HG03039 (cell line): ENCODE measurements at regions not wholly inside any gene's neighbourhood (a gene's known extent, or its start where the extent isn't known, plus 50 kb on each side); places are given as distances from the start of the nearest gene placed in this dataset.
"Not testable (repeated sequence)": the region's sequence is repeated elsewhere in the genome, so short reads cannot be mapped to it uniquely, and the experiment has no call there.

Experiments
- ATAC-seq: cut with Tn5 transposase; IDR thresholded peaks from one replicate; pipeline ENCODE4 v1.9.1; 2021; ENCODE audit warnings: mild to moderate bottlenecking, moderate library complexity; ENCODE audit not compliant: unreplicated experiment

DNA sequence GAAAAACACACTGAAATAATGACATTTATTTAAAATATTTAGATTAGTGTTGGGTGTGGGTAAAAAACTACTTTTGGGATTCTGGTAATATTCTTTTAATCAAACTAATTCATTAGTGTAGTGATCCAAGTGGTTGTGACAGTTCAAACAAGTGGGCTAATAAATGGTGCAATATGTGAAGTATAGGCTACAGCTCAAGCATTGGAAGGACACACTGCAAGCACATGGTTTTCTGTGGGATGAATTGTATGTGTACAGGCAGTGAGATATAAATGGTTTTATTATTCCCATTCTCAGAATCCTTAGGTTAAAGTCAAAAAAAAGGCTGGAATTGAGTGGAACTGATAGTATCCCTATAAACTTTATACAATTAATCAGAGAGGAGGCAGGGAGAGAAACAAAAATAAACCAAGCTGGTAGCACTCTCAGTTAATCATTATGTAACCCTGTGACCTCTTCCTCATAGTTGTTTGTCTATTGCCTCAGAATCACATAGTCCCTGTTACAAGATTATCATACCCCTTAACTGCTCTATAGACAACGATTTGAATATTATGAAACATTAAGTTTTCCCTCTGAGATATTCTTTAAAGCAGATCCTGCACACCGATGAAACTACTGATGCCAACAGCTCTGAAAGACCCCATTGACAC lies 1755.4 kb upstream of the ACO1 start:
- no peak for ATAC-seq

DNA sequence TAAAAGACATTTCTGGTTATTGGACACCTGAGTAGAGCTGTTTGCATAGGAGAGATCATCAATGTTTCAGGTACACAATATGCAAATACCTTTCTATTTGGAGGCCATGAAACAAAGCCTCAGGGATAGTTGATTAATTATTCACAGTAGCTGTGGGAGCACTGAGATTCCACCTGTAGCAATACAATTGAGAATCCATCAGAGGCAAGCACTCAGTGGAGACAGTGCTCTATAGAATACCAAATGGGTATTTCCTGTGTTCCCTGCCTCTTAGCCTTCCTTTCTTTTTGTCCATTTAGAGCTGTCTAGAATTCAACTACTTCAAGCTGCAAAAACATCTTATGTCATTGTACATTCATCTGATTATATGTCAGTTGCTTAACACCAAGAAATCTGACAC lies 1754.0 kb upstream of the ACO1 start:
- no peak for ATAC-seq

DNA sequence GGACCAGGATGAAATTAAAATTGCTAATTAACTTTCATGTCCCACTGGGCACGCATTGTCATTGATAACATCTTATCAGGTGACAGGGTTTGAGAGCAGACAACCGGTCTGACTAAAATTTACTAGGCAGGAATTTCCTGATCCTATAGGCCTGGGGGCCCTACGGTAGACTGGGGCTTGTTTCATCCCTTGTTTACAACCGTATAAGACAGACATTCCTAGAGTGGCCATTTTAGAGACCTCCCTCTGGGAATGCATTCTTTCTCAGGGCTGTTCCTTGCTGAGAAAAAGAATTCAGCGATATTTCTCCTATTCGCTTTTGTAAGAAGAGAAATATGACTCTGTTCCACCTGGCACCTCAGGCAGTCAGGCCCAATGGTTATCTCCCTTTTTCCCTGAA lies 1737.8 kb upstream of the ACO1 start:
- ATAC-seq = not testable (repeated sequence)

DNA sequence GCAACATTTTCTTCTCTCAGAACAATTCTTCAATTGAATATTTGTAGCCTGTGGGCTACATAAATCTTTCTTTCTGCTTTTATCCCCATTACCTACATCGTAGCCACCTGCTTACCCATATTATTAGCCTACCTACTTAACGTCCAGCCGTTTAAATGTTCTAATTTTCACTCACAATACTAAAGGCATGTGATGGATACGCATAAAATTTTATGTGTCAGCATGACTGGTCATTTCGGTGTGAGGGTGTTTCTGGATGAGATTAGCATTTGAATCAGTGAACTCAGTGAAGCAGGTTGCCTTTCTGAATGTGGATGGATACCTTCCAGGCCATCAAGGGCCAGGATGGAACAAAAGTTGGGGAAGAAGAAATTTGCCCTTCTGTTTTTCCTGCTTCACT lies 1722.5 kb upstream of the ACO1 start:
- no peak for ATAC-seq

DNA sequence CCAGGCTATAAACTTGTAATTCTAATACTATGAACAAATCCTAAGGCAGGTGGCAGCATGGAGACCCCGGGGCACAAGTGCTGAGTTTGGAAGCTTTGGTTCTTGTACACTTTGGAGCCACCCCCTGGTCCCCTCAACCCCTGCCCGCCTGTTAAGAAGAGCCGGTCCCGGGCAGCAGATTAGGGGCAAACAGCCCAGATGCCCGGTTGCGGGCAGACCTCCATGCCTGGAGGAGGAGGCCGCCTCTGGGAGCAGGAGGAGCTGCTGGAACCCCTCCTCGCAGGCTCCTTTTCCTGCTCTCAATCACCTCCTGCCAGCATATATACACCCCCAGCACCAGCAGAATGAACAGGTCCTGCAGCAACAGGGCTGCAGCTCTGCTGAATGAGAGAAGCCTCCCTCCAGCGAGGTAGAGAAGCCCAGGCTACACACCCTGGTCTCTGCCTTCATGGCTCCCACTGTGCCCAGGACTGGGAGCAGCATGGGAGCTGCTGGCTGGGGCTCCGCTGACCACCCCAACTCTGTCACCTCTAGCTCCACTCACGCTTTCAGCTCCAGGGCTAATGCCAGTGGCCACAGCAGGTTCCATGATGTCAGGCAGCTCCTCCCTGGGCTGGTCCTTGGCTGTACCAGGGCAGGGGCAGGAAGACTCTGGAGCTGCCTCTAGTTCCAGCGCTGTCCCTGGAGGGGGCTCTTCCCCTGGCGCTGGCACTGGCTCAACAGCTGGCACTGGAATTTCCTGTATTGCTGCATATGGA lies 1713.5 kb upstream of the ACO1 start:
- no peak for ATAC-seq

DNA sequence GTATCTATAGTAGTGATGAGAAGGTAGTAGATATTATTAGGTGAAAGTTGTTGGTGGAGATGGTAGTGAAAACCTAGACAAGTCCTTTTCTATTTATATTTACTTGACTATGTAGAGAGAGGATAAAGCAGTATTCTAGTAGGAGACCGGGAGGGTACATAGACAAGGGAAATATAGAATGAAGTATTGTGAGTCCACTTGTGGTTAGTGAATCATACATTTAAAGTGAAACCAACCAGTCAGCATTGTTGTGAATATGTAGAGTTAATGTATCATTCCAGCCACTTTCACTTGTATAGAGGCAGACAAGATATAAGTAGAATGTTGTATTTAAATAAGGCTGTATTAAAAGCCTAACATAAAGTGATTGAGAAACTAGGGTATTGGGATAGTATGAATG lies 1711.3 kb upstream of the ACO1 start:
- no peak for ATAC-seq

DNA sequence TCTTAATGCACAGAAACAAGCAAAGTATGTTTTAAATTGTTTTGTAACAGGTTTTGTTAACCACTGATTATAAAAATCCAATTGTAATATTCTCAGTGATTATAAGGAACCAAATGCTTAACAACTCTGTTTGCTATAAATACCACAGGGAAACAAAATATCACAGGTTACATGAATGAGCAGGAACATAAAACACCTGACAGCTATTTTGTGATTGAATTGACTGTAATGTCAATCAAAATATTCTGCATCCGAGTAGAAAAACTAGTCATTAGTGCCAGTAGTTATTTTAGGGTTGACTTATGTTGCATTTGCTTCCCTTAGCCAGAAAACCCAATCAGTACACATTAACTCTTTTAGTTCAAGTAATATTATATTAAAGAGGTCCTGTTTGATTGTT lies 1707.8 kb upstream of the ACO1 start:
- ATAC-seq = no peak

DNA sequence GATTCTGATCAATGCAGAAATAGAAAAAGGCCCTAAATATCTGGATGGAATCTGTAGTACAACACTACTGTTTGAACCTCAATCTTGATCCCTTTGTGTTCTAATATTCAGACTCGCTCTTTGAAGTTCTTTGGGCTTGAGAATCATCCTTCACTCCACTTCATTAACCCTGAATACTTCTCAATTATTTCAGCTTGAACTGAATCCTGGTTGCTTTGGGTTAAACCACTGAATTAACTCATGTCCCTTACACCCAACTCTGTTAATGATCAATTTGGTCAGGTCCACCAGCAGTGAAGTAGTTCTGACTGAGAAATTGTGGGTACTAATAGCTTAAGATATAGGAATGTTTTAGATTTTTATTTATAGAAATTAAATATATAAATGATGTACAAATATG lies 1707.2 kb upstream of the ACO1 start:
- ATAC-seq = no peak

DNA sequence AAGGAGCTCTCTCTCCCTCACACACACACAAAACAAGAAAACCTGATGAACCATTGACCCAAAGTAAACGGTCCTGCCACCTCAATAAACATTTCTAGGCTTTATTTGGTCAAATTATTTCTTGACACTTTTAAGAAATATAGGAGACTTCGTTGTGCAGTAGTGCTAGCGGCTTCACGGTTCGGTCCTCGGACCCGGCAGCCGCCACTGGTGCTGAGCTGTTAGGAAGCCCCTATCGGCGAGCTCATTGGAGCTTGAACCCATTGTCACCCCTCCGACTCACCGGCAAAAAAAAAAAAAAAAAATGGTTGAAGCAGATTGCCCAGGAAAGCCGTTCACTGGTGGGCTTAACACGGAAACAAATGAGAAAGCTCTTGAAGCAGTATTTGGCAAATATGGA lies 1695.6 kb upstream of the ACO1 start:
- ATAC-seq = no peak

DNA sequence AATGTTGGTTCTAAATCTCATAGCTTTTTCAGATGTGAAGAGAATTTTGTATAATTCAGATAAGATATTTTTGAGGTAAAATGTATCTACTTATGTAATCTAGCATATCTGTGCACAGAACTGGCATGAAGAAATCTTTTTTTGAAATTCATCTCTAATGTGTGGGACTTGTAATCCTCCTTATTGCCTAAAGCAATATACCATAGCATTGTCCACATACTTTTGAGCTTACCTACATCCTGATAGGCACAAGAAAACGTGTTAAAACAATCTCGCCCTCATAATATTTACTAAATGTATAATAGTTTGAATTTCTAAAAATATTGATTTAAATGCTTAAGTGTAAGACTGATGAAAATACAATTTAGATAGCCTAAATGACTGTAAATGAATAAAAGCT lies 1686.5 kb upstream of the ACO1 start:
- ATAC-seq = no peak

DNA sequence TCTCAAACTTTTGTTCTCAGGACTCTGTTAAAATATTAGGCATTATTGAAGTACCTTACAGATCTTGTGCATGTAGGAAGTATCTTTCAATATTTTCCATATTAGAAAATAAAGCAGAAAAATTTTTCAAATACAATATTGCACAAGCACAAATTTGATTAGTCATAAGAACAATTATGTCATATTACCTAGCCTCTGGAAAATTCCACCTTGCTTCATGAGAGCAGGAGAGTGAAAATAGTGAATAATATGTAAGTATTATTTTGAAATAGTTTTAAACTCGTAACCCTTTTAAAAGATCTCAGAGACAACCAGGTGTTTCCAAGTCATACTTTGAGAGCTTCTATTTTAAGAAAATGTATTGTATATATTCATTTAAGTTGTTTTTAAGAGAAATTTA lies 1672.9 kb upstream of the ACO1 start:
- ATAC-seq = no peak

DNA sequence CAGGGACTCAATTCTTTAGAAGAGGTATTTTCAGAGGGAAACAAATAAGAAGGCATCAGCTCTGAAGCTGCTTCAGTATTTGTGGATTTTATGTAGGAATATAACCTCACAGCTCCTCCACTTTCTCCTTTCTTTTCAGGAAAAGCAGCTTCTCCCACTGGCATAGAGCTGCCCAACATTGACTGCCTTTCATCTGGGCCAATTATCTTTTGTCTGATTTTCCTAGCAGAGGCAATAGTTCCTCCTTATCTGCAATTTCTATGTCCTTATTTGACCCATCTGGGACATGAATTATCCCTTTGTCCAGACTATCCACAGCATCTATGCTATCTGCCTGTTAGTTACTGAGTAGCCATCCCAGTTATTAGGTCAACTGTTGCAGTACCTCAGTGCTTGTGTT lies 1671.2 kb upstream of the ACO1 start:
- no peak for ATAC-seq

DNA sequence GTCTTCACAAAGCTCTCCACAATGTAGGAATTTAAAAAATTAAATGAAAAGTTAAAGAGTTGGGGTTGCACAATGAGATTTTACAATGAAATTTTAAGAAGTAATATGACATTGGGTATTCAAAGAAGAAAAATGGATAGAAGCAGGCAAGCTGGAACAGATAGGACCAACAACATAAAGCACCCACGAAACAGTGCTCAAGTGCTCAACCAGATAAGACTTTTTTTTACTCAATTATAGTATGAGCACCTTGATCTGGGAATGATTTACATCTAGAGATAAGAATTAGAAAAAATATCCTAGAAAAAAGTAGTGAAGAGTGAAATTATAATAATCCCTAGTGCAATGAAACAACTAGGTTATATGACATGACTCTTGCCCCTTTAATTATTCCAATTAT lies 1670.1 kb upstream of the ACO1 start:
- no peak for ATAC-seq

DNA sequence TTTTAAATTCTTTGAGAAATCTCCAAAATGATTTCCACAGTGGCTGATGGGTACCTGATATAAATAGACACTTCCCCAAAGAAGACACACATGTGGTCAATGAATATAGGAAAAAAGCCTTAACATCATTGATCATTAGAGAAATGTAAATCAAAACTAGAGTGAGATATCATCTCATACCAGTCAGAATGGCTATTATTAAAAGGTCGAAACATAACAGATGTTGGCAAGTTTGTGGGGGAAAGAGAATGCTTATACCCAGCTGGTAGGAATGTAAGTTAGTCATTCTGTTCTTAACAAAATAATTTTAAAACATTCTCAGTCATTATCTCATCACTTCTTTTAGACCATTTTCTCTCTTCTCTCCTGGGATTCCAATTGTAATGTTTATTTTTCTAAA lies 1666.0 kb upstream of the ACO1 start:
- ATAC-seq = no peak

DNA sequence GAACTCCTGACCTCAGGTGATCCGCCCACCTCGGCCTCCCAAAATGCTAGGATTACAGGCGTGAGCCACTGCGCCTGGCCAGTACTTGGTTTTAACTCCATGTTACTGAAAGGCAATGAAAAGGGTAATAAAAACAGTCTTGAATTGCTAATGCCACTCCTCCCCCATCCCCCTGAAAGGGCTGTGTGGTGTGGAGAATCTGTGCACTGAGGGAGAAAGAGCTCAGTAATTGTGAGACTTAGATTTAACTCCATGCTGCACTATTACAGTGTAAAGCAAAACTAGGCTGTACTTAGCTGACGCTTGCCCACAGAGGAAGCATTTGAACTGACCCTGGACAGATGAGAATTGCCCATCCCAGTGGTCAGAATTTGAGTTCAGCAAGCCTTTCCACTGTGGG lies 1662.4 kb upstream of the ACO1 start:
- no peak for ATAC-seq

DNA sequence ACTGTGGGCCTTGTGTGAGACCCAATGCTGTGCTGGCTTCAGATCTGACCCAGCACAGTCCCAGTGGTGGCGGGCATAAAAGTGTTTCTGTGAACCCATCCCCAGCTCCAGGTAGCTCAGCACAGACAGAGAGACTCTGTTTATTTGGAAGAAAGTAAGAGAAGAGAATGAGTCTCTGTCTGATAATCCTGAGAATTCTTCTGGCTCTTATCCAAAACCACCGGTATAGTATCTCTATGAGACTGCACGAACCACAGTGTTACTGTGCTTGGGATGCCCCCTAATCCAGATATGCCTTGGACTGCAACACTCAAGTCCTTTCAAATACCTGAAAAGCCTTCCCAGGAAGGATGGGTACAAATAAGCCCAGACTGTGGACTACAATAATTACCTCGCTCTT lies 1660.8 kb upstream of the ACO1 start:
- ATAC-seq = no peak

DNA sequence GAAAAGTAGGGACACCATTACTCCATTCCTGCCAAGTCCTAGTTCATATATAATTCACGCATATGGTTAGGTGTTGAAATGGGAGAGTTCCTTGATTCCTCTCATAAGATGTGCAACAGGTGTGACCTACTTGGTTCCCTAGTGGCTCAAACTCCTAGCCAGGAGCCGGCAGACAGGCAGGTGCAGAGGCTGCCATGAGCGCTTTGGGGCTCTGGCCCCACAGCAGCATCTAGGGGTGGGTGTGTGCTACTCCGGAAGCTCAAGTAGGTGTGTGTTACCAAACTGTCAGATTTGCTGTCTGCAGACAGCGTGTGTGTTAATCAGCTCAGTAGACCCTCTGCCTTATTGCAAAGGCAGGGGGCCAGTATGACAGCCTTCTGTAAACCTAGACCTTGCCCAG lies 1652.4 kb upstream of the ACO1 start:
- no peak for ATAC-seq

DNA sequence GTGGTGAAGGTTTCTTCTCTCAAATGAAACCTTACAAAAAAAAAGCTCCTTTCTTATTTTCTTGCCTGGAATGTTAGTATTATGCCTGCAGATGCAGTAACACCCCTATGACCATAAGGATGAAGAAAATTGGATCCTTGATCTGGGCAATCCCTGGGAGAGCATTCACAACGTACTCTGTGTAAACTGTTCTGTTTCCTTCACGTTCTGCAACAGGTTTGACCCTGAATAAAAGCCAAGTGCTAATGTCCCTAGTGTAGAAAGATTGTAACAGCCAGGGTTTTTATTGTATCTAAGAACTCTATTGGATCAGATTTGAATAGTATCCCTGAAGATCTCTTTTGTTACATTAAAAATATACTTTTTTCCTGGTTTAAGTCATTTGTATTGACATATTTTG lies 1639.6 kb upstream of the ACO1 start:
- ATAC-seq = no peak

DNA sequence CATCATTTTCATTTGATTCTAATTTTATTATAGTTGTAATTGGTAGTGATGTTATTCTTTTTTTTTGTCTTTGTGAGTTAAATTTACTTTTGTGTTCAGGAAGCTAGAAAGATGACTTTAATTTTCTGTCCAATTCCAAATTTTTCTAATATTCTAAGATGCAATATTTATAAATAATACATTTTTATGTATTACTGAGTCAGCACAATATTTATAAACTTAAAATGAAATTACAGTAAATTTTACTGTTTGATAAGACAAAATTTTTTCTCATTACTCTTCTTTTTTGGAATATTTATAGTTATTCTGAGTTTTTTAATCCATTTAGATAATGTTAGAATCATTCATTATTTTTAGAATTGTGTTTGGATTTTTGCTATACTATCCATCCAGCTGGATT lies 1637.9 kb upstream of the ACO1 start:
- no peak for ATAC-seq

DNA sequence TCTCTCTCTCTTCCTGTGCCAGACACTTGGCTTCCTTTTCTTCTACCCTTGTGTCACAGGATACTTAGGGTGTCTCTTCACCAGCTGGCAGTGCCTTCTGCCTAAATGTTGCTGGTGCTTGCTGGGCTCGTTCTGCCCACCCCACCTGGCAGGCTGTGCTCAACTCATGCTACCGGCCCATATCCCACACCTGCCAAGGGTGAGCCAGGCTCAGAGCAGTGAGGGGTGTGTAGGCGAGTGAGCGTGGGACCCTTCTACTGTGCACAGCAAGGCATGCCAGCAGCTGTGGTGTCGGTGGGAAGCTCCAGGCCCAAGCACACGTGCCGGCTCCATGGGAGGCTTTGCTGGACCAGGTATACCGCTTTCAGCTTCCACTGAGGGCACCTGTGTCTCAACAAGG lies 1626.7 kb upstream of the ACO1 start:
- no peak for ATAC-seq

DNA sequence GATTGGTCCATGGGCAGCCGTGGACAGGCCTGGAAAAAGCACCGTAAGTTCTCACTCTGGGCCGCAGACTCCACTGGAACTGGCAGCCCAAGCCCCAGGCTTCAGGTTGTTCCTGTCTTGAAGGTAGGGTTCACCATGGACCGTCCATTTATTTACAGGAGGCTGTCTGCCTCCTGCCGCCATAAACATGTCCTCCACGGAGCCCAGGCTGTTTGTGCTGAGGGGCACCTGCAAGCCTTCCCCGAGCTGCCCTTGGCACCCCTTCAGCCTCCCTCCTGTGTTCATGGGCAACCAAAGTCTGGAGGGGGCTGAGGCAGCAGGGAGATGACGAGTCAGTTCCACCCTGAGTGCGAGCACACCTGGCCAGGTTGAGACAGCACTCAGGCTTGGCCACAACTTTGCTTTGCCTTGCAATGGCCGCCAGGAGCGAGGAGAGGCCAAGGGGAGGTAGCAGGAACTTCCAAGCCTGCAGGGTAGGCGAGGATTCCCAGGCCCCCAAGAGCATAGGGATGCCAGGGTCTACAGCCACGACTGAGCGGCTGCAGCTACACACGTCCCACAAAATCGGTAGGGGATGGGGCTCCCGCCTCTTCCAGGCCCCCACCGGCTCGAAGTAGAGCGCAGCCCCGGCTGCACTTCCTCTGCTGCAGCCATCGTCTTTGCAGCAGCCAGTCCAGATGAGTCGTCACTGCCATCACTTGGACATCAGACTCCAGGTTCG lies 1625.6 kb upstream of the ACO1 start:
- ATAC-seq = no peak

DNA sequence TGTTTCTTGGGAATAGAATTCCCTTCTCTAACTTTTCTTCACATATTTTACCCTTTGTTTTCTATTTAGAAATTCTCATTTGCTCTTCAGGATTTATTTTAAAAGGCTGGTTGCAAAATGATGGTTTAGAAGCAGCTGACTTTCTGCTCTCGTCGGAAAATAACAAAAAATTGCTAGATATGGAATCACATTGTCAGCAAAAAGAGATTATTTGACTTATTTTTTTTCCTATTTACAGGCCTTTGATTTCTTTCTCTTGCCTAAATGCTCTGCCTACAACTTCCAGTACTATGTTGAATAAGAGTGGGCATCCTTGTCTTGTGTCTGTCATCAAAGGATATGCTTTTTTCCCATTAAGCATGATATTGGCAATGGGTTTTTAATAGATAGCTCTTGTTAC lies 1619.1 kb upstream of the ACO1 start:
- no peak for ATAC-seq
